HepG2 (cell line): ENCODE measurements at regions not wholly inside any gene's neighbourhood (a gene's known extent, or its start where the extent isn't known, plus 50 kb on each side); places are given as distances from the start of the nearest gene placed in this dataset.

Source experiments
- CHD2 ChIP-seq: IDR thresholded peaks from 2 replicates; pipeline ENCODE4 v1.6.1; 2011; ENCODE audit warnings: low read depth, low read length, improper control_type of control experiment
- E2F1 ChIP-seq: sonication (generic); formaldehyde crosslinking; IDR thresholded peaks from 2 replicates; pipeline ENCODE4 v1.5.0; 2020; ENCODE audit warnings: missing genetic modification reagents
- EEA1 ChIP-seq: sonication (generic); formaldehyde crosslinking; IDR thresholded peaks from 2 replicates; pipeline ENCODE4 v1.5.1; 2020; ENCODE audit warnings: mild to moderate bottlenecking, missing genetic modification reagents, borderline replicate concordance
- ELF1 ChIP-seq: sonication (generic); formaldehyde crosslinking; IDR thresholded peaks from 2 replicates; pipeline ENCODE4 v1.4.0; 2020; ENCODE audit warnings: missing genetic modification reagents
- FOXP4 ChIP-seq: sonication (generic); formaldehyde crosslinking; IDR thresholded peaks from 2 replicates; pipeline ENCODE4 v1.4.0; 2020; ENCODE audit warnings: missing genetic modification reagents
- KLF12 ChIP-seq: sonication (generic); formaldehyde crosslinking; IDR thresholded peaks from 2 replicates; pipeline ENCODE4 v1.4.0; 2020; ENCODE audit warnings: missing genetic modification reagents, borderline replicate concordance
- SMC3 ChIP-seq: IDR thresholded peaks from 2 replicates; pipeline ENCODE4 v1.6.1; 2011; ENCODE audit warnings: low read length, improper control_type of control experiment
- TF ChIP-seq, protein P1 (sequence below): sonication (generic); formaldehyde crosslinking; IDR thresholded peaks from 2 replicates; pipeline ENCODE4 v1.4.0; 2020; ENCODE audit warnings: missing genetic modification reagents

DNA sequence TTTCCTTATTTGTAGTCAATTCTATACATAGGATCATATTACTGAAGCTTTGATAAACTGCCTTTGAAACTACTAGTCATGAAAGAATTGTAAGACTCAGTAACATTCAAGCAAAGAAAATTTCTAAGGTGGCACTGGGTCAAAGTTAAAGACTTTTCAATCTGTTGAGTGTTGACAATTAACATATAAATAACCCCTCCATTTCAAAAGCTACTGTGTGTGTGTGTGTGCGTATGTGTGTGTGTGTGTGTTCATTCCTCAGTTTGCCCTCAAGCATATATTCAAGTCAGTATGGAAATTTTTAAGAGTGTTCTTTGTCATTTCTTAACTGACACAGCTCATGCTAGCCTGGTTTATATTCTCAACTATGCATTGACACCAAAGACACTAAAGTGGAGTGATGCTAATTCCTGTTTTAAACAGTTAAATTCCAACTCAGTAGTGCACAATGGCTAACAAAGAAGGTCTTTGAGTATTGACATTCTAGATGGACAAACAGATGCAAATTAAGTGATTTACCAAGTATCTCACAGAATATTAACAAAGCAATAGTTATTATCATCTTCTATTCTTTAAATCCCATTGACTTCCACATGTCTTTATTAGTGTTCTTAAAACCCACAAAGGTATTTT lies 314.8 kb upstream of the GRM3 start:
- TF ChIP-seq, protein P1, sequence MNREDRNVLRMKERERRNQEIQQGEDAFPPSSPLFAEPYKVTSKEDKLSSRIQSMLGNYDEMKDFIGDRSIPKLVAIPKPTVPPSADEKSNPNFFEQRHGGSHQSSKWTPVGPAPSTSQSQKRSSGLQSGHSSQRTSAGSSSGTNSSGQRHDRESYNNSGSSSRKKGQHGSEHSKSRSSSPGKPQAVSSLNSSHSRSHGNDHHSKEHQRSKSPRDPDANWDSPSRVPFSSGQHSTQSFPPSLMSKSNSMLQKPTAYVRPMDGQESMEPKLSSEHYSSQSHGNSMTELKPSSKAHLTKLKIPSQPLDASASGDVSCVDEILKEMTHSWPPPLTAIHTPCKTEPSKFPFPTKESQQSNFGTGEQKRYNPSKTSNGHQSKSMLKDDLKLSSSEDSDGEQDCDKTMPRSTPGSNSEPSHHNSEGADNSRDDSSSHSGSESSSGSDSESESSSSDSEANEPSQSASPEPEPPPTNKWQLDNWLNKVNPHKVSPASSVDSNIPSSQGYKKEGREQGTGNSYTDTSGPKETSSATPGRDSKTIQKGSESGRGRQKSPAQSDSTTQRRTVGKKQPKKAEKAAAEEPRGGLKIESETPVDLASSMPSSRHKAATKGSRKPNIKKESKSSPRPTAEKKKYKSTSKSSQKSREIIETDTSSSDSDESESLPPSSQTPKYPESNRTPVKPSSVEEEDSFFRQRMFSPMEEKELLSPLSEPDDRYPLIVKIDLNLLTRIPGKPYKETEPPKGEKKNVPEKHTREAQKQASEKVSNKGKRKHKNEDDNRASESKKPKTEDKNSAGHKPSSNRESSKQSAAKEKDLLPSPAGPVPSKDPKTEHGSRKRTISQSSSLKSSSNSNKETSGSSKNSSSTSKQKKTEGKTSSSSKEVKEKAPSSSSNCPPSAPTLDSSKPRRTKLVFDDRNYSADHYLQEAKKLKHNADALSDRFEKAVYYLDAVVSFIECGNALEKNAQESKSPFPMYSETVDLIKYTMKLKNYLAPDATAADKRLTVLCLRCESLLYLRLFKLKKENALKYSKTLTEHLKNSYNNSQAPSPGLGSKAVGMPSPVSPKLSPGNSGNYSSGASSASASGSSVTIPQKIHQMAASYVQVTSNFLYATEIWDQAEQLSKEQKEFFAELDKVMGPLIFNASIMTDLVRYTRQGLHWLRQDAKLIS (CRISPR knock-in tag), result no peak
- TF ChIP-seq ELF1 (CRISPR knock-in tag) (no peak), E2F1 (CRISPR knock-in tag) (no peak), SMC3 (no peak), EEA1 (CRISPR knock-in tag) (no peak), KLF12 (CRISPR knock-in tag) (no peak), CHD2 (no peak), FOXP4 (CRISPR knock-in tag) (no peak)
